ENCODE measurements at regions not wholly inside any gene's neighbourhood (a gene's known extent, or its start where the extent isn't known, plus 50 kb on each side); places are given as distances from the start of the nearest gene placed in this dataset.
A peak's percentile ranks its signal among the peaks of the same experiment; 100 is the strongest.

- no peak for DNase-seq (ENCODE audit: low read depth in 2 of 3, low spot score in 2 of 3)
Observed at GRCh38 chr3:81439108-81439507, 322.3 kb downstream of the GBE1 start.

DNA sequence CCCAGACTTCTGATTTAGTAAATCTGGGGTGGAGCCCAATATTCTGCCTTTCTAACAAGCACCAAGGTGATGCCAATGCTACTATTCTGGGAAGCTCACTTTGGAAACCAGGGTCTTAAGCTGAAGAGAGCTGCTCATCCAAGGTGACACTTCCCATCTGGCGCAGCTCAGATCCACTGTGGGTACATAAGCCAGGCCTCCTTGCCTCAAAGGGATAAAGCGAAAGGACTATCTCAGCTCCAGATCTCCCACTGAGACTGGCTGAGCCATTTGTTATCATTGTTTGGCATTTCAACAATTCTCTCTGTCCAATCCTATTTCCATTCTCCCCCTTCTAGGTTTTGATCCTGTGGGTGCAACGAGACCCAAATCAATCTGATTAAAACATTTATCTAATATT lies 323.8 kb downstream of the GBE1 start:
- DNase-seq (ENCODE audit: low read depth in 2 of 3, low spot score in 2 of 3), result no peak

GRCh38 chr3:81436182-81436581 lies 325.3 kb downstream of the GBE1 start:
- no peak for DNase-seq (ENCODE audit: low read depth in 2 of 3, low spot score in 2 of 3)

DNA sequence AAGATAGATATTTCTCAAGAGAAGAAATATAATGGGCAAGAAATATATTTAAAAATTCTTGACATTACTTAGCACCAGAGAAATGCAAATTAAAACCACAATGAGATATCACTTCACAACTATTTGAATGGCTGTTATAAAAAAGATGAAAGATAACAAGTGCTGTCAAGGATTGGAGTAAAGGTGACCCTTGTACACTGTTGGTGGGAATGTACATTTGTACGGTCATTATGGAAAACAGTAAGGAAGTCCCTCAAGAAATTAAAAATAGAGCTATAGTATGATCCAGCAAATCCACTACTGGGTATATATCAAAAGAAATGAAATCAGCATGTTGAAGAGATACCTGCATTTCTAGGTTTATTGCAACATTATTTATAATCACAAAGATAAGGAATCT lies 326.4 kb downstream of the GBE1 start:
- no peak for DNase-seq (ENCODE audit: low read depth in 2 of 3, low spot score in 2 of 3)

- DNase-seq (ENCODE audit: low read depth in 2 of 3, low spot score in 2 of 3), result no peak
Observed at GRCh38 chr3:81434161-81434560, 327.3 kb downstream of the GBE1 start.

- no peak for DNase-seq (ENCODE audit: low read depth in 2 of 3, low spot score in 2 of 3)
Observed at GRCh38 chr3:81433675-81434074, 327.8 kb downstream of the GBE1 start.

DNA sequence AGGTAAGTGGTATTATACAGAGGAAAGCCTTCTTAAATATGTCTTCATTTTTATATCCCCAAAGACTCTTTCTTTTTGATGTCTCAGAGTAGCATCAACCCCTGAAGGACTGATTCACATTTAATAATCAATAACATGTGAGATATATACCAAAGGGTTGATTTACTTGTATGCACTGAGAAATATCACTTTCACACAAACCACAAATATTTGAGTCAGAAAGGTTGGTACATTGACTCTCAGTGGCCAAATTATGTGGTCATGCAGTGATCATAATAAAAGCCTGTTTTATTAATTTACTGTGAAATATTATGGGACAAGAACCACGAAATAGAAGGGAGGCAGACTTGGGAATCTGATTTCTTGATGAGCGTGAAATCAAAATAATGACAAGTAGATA lies 329.0 kb downstream of the GBE1 start:
- no peak for DNase-seq (ENCODE audit: low read depth in 2 of 3, low spot score in 2 of 3)

DNA sequence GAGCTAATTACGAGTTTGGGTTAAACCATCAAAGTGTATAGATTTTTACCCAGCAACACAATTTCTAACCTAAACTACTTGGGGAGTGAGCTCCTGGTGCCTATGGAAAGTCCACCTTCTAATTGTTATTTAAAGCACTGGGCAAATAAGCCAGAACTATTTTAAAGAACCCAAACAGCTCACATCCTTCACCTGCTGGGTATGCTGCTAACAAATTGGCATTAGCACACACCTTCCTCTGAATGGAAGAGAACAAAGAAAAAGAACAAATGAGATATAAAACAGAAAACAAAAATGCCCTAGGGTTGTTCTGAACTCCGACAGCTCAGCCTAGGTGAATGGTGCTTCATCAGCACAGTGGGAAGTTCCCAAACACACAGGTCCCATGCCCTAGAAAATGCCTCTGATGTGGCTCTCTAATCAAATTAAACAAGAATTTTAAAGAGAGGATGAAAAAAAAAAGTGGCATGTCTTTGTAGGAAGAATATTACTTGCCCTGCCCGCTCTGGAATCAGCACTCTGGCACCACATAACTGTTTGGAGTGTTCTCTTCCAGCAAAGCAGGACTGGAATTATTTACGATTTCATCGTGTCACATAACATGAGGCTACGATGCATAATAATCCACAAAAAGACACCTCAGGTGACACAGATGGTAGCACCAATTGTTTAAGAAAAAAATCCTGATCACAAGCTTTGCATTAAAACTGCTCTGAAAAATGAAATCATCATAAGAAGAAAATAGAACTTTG lies 334.4 kb downstream of the GBE1 start:
- no peak for DNase-seq (ENCODE audit: low read depth in 2 of 3, low spot score in 2 of 3)

- no peak for DNase-seq (ENCODE audit: low read depth in 2 of 3, low spot score in 2 of 3)
Observed at GRCh38 chr3:81425198-81425868, 336.1 kb downstream of the GBE1 start.

DNA sequence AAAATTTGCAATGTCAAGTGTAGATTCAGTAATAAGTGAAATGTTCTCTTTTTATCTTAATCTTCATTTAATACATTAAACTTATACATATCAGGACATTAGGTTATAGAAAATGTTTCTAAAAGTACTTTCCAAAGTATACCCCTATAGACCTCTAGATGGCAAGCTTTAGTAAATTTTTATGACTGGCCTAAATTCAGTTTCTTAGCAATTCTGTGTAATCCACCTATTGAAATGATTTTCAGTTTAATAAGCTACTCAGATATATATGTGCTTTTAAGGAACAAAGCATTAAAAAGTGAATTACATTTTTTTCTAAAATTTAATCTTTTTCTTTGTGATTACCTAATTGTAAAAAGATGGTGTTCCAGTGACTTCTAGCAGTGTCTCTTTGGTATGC lies 342.2 kb downstream of the GBE1 start:
- peak in 1 of 3 donors; percentile 26 for DNase-seq (ENCODE audit: low read depth in 2 of 3, low spot score in 2 of 3)

GRCh38 chr3:81416812-81417211 lies 344.6 kb downstream of the GBE1 start:
- DNase-seq (ENCODE audit: low read depth in 2 of 3, low spot score in 2 of 3), result no peak

GRCh38 chr3:81406318-81406717 lies 355.1 kb downstream of the GBE1 start:
- DNase-seq (ENCODE audit: low read depth in 2 of 3, low spot score in 2 of 3), result no peak

GRCh38 chr3:81395739-81396513 lies 365.5 kb downstream of the GBE1 start:
- DNase-seq (ENCODE audit: low read depth in 2 of 3, low spot score in 2 of 3), result peak in 2 of 3 donors; percentile 5 to 11

- no peak for DNase-seq (ENCODE audit: low read depth in 2 of 3, low spot score in 2 of 3)
Observed at GRCh38 chr3:81394651-81395524, 366.6 kb downstream of the GBE1 start.

DNA sequence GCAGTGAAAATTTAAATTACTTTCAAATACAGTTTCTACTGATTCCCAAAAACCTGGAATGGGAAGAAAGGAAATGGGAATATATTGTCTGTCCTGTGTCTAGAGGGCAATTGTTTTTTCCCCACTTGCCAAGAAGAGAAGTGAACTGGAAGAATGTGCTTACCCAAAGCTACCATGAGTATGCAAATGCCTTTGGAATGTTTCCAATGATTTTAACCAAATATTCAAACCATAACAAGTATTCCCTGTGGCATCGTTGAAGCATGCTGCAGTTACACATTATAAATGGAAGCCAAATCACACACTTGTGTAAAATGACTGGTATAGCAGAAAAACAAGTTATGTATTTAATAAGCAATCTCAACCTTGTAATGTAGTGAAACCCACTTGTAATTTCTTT lies 368.2 kb downstream of the GBE1 start:
- DNase-seq (ENCODE audit: low read depth in 2 of 3, low spot score in 2 of 3), result no peak

GRCh38 chr3:81390796-81391195 lies 370.6 kb downstream of the GBE1 start:
- peak in 1 of 3 donors; percentile 6 for DNase-seq (ENCODE audit: low read depth in 2 of 3, low spot score in 2 of 3)

DNA sequence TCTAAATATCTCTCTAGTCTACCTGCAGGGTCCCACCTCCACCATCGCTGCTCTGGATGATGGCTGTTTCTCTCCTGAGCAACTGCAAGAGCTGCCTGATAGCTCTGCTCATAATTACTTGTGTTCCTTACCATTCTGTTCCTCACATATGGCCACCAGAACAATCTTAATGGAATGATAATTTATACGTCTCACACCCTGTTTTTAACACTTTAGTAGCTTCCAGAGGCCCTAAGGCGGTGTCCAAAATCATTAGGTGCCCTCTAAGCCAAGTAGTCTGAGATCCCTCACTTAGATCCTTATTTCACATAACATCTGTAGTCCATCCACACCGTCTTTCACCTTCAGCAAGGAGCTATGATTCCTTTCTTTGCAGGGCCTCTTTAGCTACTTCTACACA lies 373.3 kb downstream of the GBE1 start:
- no peak for DNase-seq (ENCODE audit: low read depth in 2 of 3, low spot score in 2 of 3)

GRCh38 chr3:81382470-81382869 lies 379.0 kb downstream of the GBE1 start:
- DNase-seq (ENCODE audit: low read depth in 2 of 3, low spot score in 2 of 3), result no peak

DNA sequence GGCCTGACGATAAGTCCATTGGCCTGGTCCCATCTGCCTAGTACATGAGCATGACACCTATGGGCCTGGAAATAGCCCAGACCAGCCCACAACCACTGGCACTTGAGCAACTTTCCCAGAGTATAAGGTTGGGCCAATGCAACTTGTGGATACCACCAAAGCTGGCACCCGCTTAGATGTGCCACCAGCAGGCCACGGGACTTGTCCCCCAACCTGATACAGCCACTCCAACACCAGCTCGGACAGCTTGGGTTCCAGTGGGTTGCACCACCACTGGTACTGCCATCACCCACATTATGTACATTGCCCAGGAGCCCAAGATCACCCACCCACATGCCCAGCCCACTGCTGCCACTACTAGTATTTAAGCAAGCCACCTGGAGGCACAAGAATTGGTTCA lies 381.2 kb downstream of the GBE1 start:
- no peak for DNase-seq (ENCODE audit: low read depth in 2 of 3, low spot score in 2 of 3)

- DNase-seq (ENCODE audit: low read depth in 2 of 3, low spot score in 2 of 3), result peak in 2 of 3 donors; percentile 36 to 83
Observed at GRCh38 chr3:81378552-81379293, 382.7 kb downstream of the GBE1 start.

Data from hematopoietic multipotent progenitor cell (in vitro differentiated cells).